Activated CD4-positive, alpha-beta memory T cell treated with anti-CD3 and anti-CD28 coated beads, Interleukin-2, amount 10 ng/mL, durations not matched to agents 7 days and 5 days (primary cell): ENCODE measurements at regions not wholly inside any gene's neighbourhood (a gene's known extent, or its start where the extent isn't known, plus 50 kb on each side); places are given as distances from the start of the nearest gene placed in this dataset.
"Not testable (repeated sequence)": the region's sequence is repeated elsewhere in the genome, so short reads cannot be mapped to it uniquely, and the experiment has no call there.

Experiments used
- CTCF ChIA-PET: fragments of 350-600 bp; sonication (Branson Sonifier 250); formaldehyde crosslinking; loops from one replicate; lab custom pipeline; 2021; ENCODE audit warnings: antibody characterized with exemption, inconsistent platforms; lab: Charles Lee
- POLR2A ChIA-PET: fragments of 350-600 bp; sonication (Branson Sonifier 250); formaldehyde crosslinking; loops from one replicate; lab custom pipeline; 2021; ENCODE audit warnings: antibody characterized with exemption; lab: Charles Lee
- DNase-seq: peaks from one replicate; pipeline ENCODE4 v3.0.0-alpha.2; 2020
- H3K27ac Mint-ChIP-seq: one replicate; pipeline ENCODE4 v1.8.0; 2021; ENCODE audit warnings: mild to moderate bottlenecking, mixed read lengths
- H3K27me3 Mint-ChIP-seq: one replicate; pipeline ENCODE4 v1.8.0; 2021; ENCODE audit warnings: mixed read lengths
- H3K36me3 Mint-ChIP-seq: one replicate; pipeline ENCODE4 v1.8.0; 2021; ENCODE audit warnings: low read depth, mixed read lengths
- H3K4me1 Mint-ChIP-seq: one replicate; pipeline ENCODE4 v1.8.0; 2021; ENCODE audit warnings: mixed read lengths
- H3K4me3 Mint-ChIP-seq: one replicate; pipeline ENCODE4 v1.8.0; 2021; ENCODE audit warnings: mild to moderate bottlenecking, mixed read lengths
- H3K9me3 Mint-ChIP-seq: one replicate; pipeline ENCODE4 v1.8.0; 2021; ENCODE audit warnings: mixed read lengths

DNA sequence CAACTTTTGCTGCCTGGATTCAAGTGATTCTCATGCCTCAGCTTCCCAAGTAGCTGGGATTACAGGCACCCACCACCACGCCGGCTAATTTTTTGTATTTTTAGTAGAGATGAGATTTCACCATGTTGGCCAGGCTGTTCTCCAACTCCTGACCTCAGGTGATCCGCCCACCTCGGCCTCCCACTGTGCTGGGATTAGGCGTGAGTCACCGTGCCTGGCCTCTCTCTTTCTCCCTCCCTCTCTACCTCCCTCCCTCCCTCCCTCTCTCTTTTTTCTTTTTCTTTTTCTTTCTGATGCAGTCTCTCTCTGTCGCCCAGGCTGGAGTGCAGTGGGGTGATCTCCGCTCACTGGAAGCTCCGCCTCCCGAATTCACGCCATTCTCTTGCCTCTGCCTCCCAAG is 186.3 kb upstream of the DAB2 start:
- H3K4me1 Mint-ChIP-seq, H3K27me3 Mint-ChIP-seq, H3K4me3 Mint-ChIP-seq, DNase-seq, H3K36me3 Mint-ChIP-seq, POLR2A ChIA-PET, H3K9me3 Mint-ChIP-seq, CTCF ChIA-PET, H3K27ac Mint-ChIP-seq: not testable (repeated sequence)

- ChIA-PET CTCF (no interaction called here), POLR2A (no interaction called here)
- Mint-ChIP-seq H3K36me3 (no peaks in the 10 kb centered on the region), H3K4me1 (no peaks in the 10 kb centered on the region), H3K27ac (no peak overlapping the region), H3K4me3 (no peak overlapping the region), H3K9me3 (no peaks in the 10 kb centered on the region), H3K27me3 (peaks cover 11% of the 10 kb centered on the region)
- no peak for DNase-seq
Observed at GRCh38 chr5:39608024-39608423, 183.2 kb upstream of the DAB2 start.

DNA sequence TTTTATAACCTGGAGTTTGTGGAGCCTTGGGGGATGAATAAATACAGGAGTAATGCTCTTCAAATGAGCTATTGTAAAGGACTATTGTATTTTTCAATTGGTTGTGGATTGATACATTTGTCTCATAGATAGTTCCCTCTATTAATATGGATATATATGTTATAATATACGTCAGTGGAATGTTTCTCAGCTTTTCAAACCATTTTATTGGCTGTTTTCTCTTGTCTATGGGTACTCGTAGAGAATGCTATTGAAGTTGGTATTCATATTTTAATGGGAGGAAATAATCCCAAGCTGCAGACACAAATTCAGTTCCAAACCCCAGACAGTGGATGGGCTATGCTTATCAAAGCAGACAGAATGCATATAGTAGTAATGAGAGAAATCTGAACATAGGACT is 181.8 kb upstream of the DAB2 start:
- peaks cover 11% of the 10 kb centered on the region for H3K27me3 Mint-ChIP-seq
- no peaks in the 10 kb centered on the region for H3K36me3 Mint-ChIP-seq
- ChIA-PET CTCF (no interaction called here), POLR2A (no interaction called here)
- no peak overlapping the region for H3K4me3 Mint-ChIP-seq
- DNase-seq: no peak
- H3K9me3 Mint-ChIP-seq: no peaks in the 10 kb centered on the region
- H3K4me1 Mint-ChIP-seq: no peaks in the 10 kb centered on the region
- no peak overlapping the region for H3K27ac Mint-ChIP-seq

DNA sequence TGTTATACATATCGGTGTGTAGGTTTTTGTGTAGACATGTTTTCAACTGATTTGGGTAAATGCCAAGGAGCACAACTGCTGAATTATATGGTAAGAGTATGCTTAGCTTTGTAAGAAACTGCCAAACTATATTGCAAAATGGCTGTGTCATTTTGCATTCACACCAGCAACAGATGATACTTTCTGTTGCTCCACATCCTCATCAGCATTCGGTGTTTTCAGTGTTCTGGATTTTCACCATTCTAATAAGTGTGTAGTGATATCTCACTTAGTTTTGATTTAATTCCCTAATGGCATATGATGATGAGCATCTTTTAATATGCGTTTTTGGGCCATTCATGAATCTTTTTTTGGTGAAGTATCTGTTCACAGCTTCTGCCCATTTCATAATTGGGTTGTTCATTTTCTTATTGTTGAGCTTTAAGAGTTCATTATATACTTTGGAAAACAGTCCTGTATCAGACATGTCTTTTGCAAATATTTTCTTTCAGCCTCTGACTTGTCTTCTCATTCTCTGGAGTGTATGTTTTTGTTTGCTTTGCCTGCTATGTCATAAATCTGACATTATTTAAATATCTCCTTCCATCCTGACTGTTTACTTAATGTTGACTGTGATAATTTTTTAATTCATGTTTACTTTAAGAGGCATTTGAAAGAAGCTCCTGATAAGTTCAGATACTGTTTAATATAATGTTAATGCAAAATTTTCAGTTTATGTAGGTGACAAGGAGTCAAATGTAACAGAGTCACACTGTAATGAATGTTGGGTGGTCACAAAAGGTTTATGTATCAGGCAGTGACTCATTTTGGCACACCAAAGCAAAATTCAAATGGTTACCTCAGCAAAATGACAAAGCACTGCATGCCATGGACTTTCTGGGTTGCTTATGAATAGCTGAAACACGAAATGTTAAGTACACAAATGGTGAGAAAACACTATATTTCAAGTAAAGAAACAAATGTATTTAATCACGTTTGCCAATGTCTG is 181.1 kb upstream of the DAB2 start:
- CTCF ChIA-PET: no interaction called here

GRCh38 chr5:39605145-39605544 is 180.4 kb upstream of the DAB2 start:
- Mint-ChIP-seq H3K4me1 (no peaks in the 10 kb centered on the region), H3K36me3 (no peaks in the 10 kb centered on the region), H3K4me3 (no peak overlapping the region), H3K27ac (no peak overlapping the region), H3K27me3 (peaks cover 11% of the 10 kb centered on the region), H3K9me3 (no peaks in the 10 kb centered on the region)
- DNase-seq: no peak
- ChIA-PET CTCF (no interaction called here), POLR2A (no interaction called here)

More for the DNA sequence above, 181.1 kb upstream of the DAB2 start:
- H3K4me3 Mint-ChIP-seq: no peak overlapping the region
- no peak for DNase-seq
- H3K27me3 Mint-ChIP-seq: peaks cover 11% of the 10 kb centered on the region
- no peaks in the 10 kb centered on the region for H3K4me1 Mint-ChIP-seq
- no peaks in the 10 kb centered on the region for H3K9me3 Mint-ChIP-seq
- H3K36me3 Mint-ChIP-seq: no peaks in the 10 kb centered on the region
- POLR2A ChIA-PET: no interaction called here
- no peak overlapping the region for H3K27ac Mint-ChIP-seq

GRCh38 chr5:39604491-39604890 is 179.7 kb upstream of the DAB2 start:
- POLR2A ChIA-PET: no interaction called here
- CTCF ChIA-PET: interaction anchor here (0.6 kb wide), 1 partner anchor 1099 kb away, joined by 4 read pairs; no protein-coding TSS in a partner anchor
- no peak overlapping the region for H3K4me3 Mint-ChIP-seq
- no peaks in the 10 kb centered on the region for H3K9me3 Mint-ChIP-seq
- H3K27ac Mint-ChIP-seq: no peak overlapping the region
- peaks cover 8% of the 10 kb centered on the region for H3K27me3 Mint-ChIP-seq
- no peaks in the 10 kb centered on the region for H3K4me1 Mint-ChIP-seq
- H3K36me3 Mint-ChIP-seq: no peaks in the 10 kb centered on the region
- DNase-seq: no peak

DNA sequence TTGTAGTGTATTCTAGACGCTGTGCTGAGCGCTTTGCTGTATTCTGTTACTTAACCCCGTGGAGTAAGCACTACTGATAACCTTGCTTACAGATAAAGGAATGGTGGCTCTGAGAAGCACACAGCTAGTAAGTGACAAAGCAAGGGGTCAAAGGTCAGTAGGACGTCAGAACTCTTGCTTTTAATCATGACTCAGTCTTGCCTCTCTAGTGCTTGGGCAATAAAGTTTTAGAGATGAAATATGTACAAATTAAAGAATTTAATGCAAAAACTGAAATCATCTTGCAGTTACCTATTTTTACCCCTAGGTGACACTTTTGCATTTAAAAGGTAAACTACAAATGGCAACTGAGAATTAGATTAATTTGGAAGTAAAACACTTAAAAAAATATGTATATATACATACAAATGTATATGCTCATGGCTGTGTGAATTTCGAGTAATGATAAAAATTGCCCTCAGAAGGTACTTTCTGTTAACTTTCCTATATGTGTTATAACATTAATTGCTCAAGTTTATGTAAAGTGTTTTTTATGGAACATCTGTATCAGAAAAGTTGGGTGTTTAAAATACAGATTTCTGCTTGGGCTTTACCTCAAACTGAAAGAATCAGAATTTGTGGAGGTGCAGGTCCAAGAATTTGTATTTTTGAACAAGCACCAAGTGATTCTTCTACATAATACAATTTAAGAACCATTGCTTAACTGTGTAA is 175.1 kb upstream of the DAB2 start:
- H3K4me1 Mint-ChIP-seq: no peaks in the 10 kb centered on the region
- ChIA-PET CTCF (interaction anchor here (1.0 to 1.4 kb wide), 2 partner anchors 12 to 21 kb away, joined by 3 to 8 read pairs; no protein-coding TSS in a partner anchor), POLR2A (no interaction called here)
- no peaks in the 10 kb centered on the region for H3K9me3 Mint-ChIP-seq
- no peaks in the 10 kb centered on the region for H3K36me3 Mint-ChIP-seq
- no peak for DNase-seq
- H3K4me3 Mint-ChIP-seq: no peak overlapping the region
- no peak overlapping the region for H3K27ac Mint-ChIP-seq
- peaks cover 23% of the 10 kb centered on the region for H3K27me3 Mint-ChIP-seq

- POLR2A ChIA-PET: no interaction called here
- H3K36me3 Mint-ChIP-seq: no peaks in the 10 kb centered on the region
- H3K4me3 Mint-ChIP-seq: no peak overlapping the region
- H3K9me3 Mint-ChIP-seq: no peaks in the 10 kb centered on the region
- H3K27ac Mint-ChIP-seq: no peak overlapping the region
- no peak for DNase-seq
- H3K27me3 Mint-ChIP-seq: peaks cover 19% of the 10 kb centered on the region
- CTCF ChIA-PET: interaction anchor here (1.0 to 1.4 kb wide), 3 partner anchors 11 to 1140 kb away, joined by 3 to 8 read pairs (median 3); no protein-coding TSS in a partner anchor
- no peaks in the 10 kb centered on the region for H3K4me1 Mint-ChIP-seq
Observed at GRCh38 chr5:39598661-39599248, 174.0 kb upstream of the DAB2 start.

DNA sequence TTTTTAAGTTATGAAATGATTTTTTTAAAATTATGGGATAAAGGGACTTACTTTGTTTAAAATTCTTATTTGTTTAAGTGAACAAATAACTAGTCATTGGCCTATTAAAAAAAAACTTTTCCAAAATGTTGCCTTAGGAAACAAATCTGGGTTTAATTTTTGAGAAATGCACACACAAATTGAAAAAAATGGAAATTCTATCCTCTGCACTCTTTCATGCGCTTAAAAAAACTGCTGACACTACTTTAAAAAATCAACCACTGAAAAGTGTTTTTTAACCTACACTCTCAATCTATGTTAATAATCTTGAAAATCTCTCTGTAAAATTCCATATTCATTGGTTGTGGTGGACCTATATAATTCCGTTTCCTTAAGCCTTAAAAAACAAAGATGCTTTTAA is 163.4 kb upstream of the DAB2 start:
- Mint-ChIP-seq H3K4me1 (no peaks in the 10 kb centered on the region), H3K9me3 (no peaks in the 10 kb centered on the region), H3K27me3 (peaks cover 34% of the 10 kb centered on the region), H3K36me3 (no peaks in the 10 kb centered on the region), H3K27ac (no peak overlapping the region), H3K4me3 (no peak overlapping the region)
- ChIA-PET POLR2A (no interaction called here), CTCF (interaction anchor here (0.9 to 1.2 kb wide), 2 partner anchors 11 to 14 kb away, joined by 3 read pairs; no protein-coding TSS in a partner anchor)
- no peak for DNase-seq

- Mint-ChIP-seq H3K36me3 (no peaks in the 10 kb centered on the region), H3K4me3 (no peak overlapping the region), H3K9me3 (no peaks in the 10 kb centered on the region), H3K27ac (no peak overlapping the region), H3K4me1 (no peaks in the 10 kb centered on the region), H3K27me3 (peaks cover 34% of the 10 kb centered on the region)
- ChIA-PET POLR2A (no interaction called here), CTCF (interaction anchor here (0.9 kb wide), 1 partner anchor 12 kb away, joined by 3 read pairs; no protein-coding TSS in a partner anchor)
- no peak for DNase-seq
Observed at GRCh38 chr5:39587675-39588074, 162.9 kb upstream of the DAB2 start.

- peaks cover 33% of the 10 kb centered on the region for H3K27me3 Mint-ChIP-seq
- no peak overlapping the region for H3K4me3 Mint-ChIP-seq
- no peak overlapping the region for H3K27ac Mint-ChIP-seq
- no peaks in the 10 kb centered on the region for H3K36me3 Mint-ChIP-seq
- CTCF ChIA-PET: no interaction called here
- no peak for DNase-seq
- no peaks in the 10 kb centered on the region for H3K4me1 Mint-ChIP-seq
- POLR2A ChIA-PET: no interaction called here
- no peaks in the 10 kb centered on the region for H3K9me3 Mint-ChIP-seq
Observed at GRCh38 chr5:39586185-39586584, 161.4 kb upstream of the DAB2 start.

- peaks cover 2% of the 10 kb centered on the region for H3K4me1 Mint-ChIP-seq
- ChIA-PET POLR2A (no interaction called here), CTCF (no interaction called here)
- no peak for DNase-seq
- no peak overlapping the region for H3K27ac Mint-ChIP-seq
- H3K27me3 Mint-ChIP-seq: peaks cover 26% of the 10 kb centered on the region
- H3K9me3 Mint-ChIP-seq: no peaks in the 10 kb centered on the region
- H3K36me3 Mint-ChIP-seq: no peaks in the 10 kb centered on the region
- no peak overlapping the region for H3K4me3 Mint-ChIP-seq
Observed at GRCh38 chr5:39584927-39585326, 160.1 kb upstream of the DAB2 start.
